AG04450 (cell line): ENCODE measurements at regions not wholly inside any gene's neighbourhood (a gene's known extent, or its start where the extent isn't known, plus 50 kb on each side); places are given as distances from the start of the nearest gene placed in this dataset.

ENCODE experiments used
- CTCF ChIA-PET: fragments of 300-600, 350-600 bp; formaldehyde crosslinking; extraction: SDS; loops from one replicate; lab custom pipeline; 2022; ENCODE audit warnings: antibody characterized with exemption, inconsistent platforms; lab: Charles Lee
- POLR2A ChIA-PET: fragments of 350-600 bp; formaldehyde crosslinking; extraction: SDS; loops from one replicate; lab custom pipeline; 2021; ENCODE audit warnings: antibody characterized with exemption, inconsistent platforms; lab: Yijun Ruan, JAX
- DNase-seq: peaks from one replicate; pipeline ENCODE4 v3.0.0-alpha.2; 2011; ENCODE audit warnings: low read depth, low spot score
- H3K27ac ChIP-seq: one replicate; pipeline ENCODE4 v1.5.1; 2012; ENCODE audit warnings: low read depth, low read length, control low read depth
- H3K27me3 ChIP-seq: one replicate; pipeline ENCODE4 v1.6.0; 2012; ENCODE audit warnings: low read length; ENCODE audit not compliant: control insufficient read depth, insufficient read depth
- H3K4me3 ChIP-seq: 2 replicates; pipeline ENCODE4 v1.5.1; 2011; ENCODE audit warnings: mild to moderate bottlenecking, low read depth, low read length, control low read depth
- H3K9me3 ChIP-seq: 2 replicates; pipeline ENCODE4 v1.5.1; 2012; ENCODE audit warnings: low read length; ENCODE audit not compliant: control insufficient read depth, insufficient read depth
- CTCF ChIP-seq: IDR thresholded peaks from 2 replicates; pipeline ENCODE4 v1.5.1; 2011; ENCODE audit warnings: low read depth, low read length, control low read depth, inconsistent platforms

DNA sequence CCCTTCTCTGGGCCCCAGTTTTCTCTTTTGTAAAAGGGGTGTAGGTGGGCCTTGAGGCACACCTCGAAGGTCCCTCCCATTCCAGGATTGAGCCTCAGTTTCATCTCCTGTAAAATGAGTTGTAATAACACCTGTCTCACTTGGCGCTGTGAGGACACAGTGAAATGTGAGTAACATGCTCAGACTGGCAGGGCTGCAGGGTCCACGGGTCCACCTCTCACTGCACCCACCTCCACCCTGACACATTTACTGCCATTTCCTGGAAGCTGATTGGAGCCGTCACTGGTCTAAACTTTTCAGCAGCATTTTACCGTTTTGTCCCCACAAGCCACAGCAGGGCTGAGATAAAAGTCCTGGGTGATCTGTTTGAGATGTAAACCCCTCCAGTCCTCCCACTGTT, 398.0 kb downstream of the PTPRU start:
- H3K9me3 ChIP-seq, result peaks cover 2% of the 10 kb centered on the region; the same call in 1 of the 2 replicates
- no peak overlapping the region for H3K27ac ChIP-seq
- no peak overlapping the region for H3K4me3 ChIP-seq
- CTCF ChIA-PET, result interaction anchor here (2.6 kb wide), 1 partner anchor 69 kb away, joined by 10 read pairs; no protein-coding TSS in a partner anchor
- no peaks in the 10 kb centered on the region for H3K27me3 ChIP-seq
- no peak for DNase-seq
- TF ChIP-seq CTCF, result no peak
- POLR2A ChIA-PET, result no interaction called here

GRCh38 chr1:29633771-29634170, 397.4 kb downstream of the PTPRU start:
- DNase-seq, result no peak
- ChIA-PET CTCF (interaction anchor here (2.6 kb wide), 1 partner anchor 70 kb away, joined by 10 read pairs; no protein-coding TSS in a partner anchor), POLR2A (no interaction called here)
- no peaks in the 10 kb centered on the region for H3K27me3 ChIP-seq
- peaks cover 2% of the 10 kb centered on the region; the same call in 1 of the 2 replicates for H3K9me3 ChIP-seq
- no peak for TF ChIP-seq CTCF
- H3K27ac ChIP-seq, result no peak overlapping the region
- no peak overlapping the region for H3K4me3 ChIP-seq

GRCh38 chr1:29632806-29633615, 396.7 kb downstream of the PTPRU start:
- TF ChIP-seq CTCF, result no peak
- no peak overlapping the region for H3K27ac ChIP-seq
- no peak overlapping the region for H3K4me3 ChIP-seq
- POLR2A ChIA-PET, result no interaction called here
- peaks cover 10% of the 10 kb centered on the region for H3K9me3 ChIP-seq
- CTCF ChIA-PET, result interaction anchor here (2.6 kb wide), 1 partner anchor 70 kb away, joined by 10 read pairs; no protein-coding TSS in a partner anchor
- H3K27me3 ChIP-seq, result no peaks in the 10 kb centered on the region
- DNase-seq, result no peak

- H3K27ac ChIP-seq, result no peak overlapping the region
- no peaks in the 10 kb centered on the region for H3K27me3 ChIP-seq
- no peak for TF ChIP-seq CTCF
- ChIA-PET CTCF (interaction anchor here (2.6 kb wide), 1 partner anchor 71 kb away, joined by 10 read pairs; no protein-coding TSS in a partner anchor), POLR2A (no interaction called here)
- H3K4me3 ChIP-seq, result no peak overlapping the region
- DNase-seq, result no peak
- peaks cover 14% of the 10 kb centered on the region for H3K9me3 ChIP-seq
Measured at GRCh38 chr1:29631836-29632805, 395.8 kb downstream of the PTPRU start.
